D721Med (cell line): ENCODE measurements at regions not wholly inside any gene's neighbourhood (a gene's known extent, or its start where the extent isn't known, plus 50 kb on each side); places are given as distances from the start of the nearest gene placed in this dataset.
"Not testable (repeated sequence)": the region's sequence is repeated elsewhere in the genome, so short reads cannot be mapped to it uniquely, and the experiment has no call there.

Experiments used
- DNase-seq: peaks from one replicate; pipeline ENCODE4 v3.0.0; 2011; ENCODE audit warnings: low spot score; ENCODE audit not compliant: insufficient read length
- FAIRE-seq: peaks from 2 replicates; lab custom pipeline; 2011; peaks lifted over from hg19 to GRCh38; lab: Jason Lieb, UNC
- TF ChIP-seq, protein P1 (sequence below): IDR thresholded peaks from 2 replicates; pipeline ENCODE4 v1.5.1; 2012; ENCODE audit warnings: mild to moderate bottlenecking, control low read depth; ENCODE audit not compliant: insufficient read depth; ENCODE audit errors: missing control alignments

DNA sequence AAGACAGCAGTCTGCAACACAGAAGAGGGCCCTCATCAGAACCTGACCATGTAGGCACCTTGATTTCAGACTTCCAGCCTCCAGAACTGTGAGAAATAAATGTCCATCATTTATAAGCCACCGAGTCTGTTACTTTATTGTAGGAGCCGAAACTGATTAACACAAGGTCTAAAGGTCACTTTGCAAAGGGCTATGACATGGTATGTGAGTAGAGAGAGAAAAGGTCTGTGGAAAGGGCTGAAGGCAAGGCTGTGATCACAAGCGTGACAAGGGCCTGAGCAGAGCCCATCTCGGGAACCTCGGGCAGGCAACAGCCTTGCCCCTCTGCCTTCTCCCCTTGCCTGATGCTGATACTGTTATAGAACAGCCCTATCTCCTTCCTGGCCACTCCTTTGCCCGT lies 73.4 kb upstream of the TEAD1 start:
- TF ChIP-seq, protein P1, sequence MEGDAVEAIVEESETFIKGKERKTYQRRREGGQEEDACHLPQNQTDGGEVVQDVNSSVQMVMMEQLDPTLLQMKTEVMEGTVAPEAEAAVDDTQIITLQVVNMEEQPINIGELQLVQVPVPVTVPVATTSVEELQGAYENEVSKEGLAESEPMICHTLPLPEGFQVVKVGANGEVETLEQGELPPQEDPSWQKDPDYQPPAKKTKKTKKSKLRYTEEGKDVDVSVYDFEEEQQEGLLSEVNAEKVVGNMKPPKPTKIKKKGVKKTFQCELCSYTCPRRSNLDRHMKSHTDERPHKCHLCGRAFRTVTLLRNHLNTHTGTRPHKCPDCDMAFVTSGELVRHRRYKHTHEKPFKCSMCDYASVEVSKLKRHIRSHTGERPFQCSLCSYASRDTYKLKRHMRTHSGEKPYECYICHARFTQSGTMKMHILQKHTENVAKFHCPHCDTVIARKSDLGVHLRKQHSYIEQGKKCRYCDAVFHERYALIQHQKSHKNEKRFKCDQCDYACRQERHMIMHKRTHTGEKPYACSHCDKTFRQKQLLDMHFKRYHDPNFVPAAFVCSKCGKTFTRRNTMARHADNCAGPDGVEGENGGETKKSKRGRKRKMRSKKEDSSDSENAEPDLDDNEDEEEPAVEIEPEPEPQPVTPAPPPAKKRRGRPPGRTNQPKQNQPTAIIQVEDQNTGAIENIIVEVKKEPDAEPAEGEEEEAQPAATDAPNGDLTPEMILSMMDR: no peak

DNA sequence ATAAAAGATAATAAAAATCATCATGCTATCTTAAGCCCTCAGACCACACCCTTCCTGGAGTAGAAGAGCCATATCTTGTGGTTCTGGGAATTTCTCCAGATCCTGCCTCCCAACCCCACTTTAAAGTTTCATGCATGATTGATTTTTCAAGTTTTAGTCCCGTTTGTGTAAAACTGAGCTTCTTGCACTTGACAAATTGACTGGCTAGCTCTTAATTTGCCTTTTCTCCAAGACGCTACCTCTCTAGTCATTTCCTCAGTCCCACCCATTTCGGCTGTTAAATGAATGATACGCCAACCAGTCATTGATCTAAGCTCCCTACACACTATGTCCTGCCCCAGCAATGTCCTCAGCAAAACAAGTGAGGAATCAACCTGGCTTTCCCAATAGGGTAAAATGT lies 71.8 kb upstream of the TEAD1 start:
- no peak for FAIRE-seq
- DNase-seq: no peak
- TF ChIP-seq, protein P1: no peak

More for the DNA sequence above, 73.4 kb upstream of the TEAD1 start:
- FAIRE-seq: no peak
- DNase-seq: no peak

DNA sequence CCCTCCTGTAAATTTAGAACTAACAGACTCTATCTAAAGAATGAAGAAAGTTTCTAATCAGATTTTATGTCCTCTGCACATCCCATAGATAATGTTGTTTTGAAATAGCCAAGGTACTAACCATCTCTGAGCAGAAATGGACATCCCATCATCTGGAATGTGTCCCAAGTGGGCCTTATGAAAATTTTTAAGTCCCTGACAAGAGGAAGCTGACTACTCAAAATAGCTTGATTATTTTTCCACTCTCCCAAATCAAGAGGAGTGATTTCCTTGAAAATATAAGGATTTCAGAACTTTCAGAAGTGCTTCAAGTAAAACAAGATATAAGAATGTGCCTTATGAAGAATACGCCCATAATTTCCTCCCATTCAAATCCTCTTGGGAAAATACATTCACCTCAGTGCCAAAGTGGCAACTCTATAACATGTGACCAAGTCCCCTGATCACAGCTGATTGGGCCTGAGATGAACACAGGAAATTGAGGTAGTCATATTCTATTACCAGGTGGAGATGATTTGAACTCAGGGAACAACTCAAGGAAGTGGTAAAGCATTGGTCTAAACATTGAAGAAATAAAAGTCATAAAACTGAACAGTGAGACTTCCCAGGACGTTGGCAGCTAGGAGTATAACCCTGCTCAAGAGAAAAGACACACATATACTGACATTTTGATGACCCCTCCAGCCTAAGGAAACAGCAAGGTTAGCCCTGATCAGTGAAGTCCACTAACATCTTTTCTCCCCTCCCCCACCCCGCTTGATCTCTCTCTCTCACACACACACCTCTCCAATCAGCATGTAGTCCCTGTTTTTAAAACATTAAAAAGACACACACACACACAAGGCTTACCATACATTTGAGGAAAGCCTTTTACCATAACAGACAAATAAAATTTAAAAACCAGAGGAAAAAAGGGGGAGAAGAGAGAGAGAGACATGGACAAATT lies 70.8 kb upstream of the TEAD1 start:
- TF ChIP-seq, protein P1: no peak
- no peak for FAIRE-seq
- DNase-seq: no peak

DNA sequence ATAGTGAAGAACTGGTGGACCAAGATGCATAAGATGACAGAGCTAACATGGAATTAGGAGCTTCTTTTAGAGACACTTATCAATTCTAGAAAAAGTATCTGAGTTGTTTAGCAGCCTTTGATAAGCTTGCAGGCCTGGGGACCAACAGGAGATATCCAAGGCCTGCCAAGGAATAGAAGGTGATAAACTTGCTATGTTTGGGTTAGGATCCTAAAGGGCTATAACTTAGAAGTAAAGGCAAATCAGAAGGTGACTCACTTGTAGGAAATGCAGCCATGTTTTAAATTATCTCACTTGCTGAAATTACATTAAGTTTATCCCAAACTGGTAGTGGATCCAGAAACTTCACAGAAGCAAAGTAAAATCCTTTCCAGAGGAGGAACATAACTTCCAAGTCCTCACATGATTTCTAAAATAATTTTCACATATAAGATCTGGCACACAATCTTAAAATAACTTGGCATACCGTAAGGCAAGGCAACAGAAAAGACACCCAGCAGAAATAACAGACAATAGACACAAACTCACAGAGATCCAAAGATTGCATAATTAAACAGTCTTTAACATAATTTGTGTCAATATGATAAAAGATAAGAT lies 69.6 kb upstream of the TEAD1 start:
- no peak for FAIRE-seq

DNA sequence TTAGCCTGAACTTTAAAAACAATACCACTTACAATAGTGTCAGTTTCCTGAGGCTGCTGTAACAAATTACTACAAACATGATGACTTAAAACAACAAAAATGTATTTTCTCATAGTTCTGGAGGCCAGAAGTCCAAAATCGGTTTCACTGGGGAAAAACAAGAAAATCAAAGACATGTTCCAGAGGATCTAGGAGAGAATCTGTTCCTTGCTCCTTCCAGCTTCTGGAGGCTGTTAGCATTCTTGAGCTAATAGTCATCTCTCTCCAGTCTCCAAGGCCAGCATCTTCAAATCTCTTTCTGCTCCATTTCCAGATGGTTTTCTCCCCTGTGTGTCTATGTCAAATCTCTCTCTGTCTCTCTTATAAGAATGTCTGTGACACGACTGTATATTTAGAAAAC lies 67.6 kb upstream of the TEAD1 start:
- DNase-seq (no peak), FAIRE-seq (no peak)
- TF ChIP-seq, protein P1: no peak

More for the DNA sequence above, 69.6 kb upstream of the TEAD1 start:
- TF ChIP-seq, protein P1: no peak
- no peak for DNase-seq

DNA sequence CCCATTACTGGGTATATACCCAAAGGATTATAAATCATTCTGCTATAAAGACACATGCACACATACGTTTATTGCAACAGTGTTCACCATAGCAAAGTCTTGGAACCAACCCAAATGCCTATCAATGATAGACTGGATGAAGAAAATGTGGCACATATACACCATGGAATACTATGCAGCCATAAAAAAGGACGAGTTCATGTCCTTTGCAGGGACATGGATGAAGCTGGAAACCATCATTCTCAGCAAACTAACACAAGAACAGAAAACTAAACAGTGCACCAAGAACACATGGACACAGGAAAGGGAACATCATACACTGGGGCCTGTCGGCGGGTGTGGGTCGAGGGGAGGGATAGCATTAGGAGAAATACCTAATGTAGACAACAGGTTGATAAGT lies 65.5 kb upstream of the TEAD1 start:
- DNase-seq, FAIRE-seq: not testable (repeated sequence)

DNA sequence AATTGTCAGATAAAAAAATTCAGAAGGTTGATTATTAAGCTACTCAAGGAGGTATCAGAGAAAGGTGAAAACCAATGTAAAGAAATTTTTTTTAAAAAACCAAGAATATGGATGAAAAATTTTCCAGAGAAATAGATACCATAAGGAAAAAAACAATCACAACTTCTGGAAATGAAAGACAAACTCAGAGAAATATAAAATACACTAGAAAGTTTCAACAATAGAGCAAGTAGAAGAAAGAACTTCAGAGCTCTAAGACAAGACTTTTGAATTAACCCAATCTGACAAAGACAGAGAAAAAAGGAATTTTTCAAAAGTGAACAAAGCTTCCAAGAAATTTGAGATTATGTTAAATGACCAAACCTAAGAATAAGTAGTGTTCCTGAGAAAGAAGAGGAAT lies 62.9 kb upstream of the TEAD1 start:
- DNase-seq: no peak
- FAIRE-seq: no peak
- TF ChIP-seq, protein P1: no peak
